ENCODE measurements at regions not wholly inside any gene's neighbourhood (a gene's known extent, or its start where the extent isn't known, plus 50 kb on each side); places are given as distances from the start of the nearest gene placed in this dataset.

DNA sequence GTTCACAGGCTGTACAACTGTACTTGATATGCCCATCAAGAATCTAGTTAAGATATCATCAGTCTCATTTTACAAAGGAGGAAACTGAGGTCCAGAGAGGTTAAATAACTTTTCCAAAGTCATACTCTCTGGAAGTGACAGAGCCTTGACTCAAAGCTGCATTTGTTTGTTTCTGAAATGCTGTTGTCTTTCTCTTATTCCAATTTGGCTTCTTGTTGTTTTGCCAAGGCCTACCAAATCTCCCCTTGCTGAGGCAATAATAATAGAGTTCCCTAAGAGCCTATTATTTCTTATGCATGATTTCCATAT is 79.8 kb upstream of the C12orf71 start:
- TF ChIP-seq CTCF (conservative IDR thresholded peaks at IDR 0.05; ENCODE audit: low read length) (no peak), EZH2phosphoT487 (IDR thresholded peaks at IDR 0.05; ENCODE audit: borderline replicate concordance, low read depth, low read length) (no peak)
